ENCODE measurements at regions not wholly inside any gene's neighbourhood (a gene's known extent, or its start where the extent isn't known, plus 50 kb on each side); places are given as distances from the start of the nearest gene placed in this dataset.

DNA sequence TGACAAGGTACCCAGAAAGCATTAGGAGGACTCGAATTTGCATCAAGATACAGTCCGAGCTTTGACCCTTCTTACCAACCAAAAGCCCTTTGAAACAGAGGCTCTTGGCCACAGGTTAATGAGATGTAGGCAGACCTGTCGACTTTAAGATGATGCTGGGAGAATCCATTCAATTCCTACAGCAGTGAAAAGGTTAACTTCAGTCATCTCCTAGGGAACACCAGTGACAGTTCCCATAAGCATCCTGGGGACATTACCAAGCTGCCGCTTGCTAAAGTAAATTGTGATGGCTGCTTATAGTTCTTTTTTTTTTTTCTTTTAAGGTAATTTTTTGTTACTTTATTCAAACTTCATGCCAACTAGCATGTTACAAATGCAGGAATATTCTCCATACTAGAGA is 379.3 kb downstream of the SOX11 start:
- no peak for DNase-seq

- DNase-seq, result no peak
Observed at GRCh38 chr2:6072276-6072675, 380.1 kb downstream of the SOX11 start.

- DNase-seq, result no peak
Observed at GRCh38 chr2:6072768-6073167, 380.6 kb downstream of the SOX11 start.

DNA sequence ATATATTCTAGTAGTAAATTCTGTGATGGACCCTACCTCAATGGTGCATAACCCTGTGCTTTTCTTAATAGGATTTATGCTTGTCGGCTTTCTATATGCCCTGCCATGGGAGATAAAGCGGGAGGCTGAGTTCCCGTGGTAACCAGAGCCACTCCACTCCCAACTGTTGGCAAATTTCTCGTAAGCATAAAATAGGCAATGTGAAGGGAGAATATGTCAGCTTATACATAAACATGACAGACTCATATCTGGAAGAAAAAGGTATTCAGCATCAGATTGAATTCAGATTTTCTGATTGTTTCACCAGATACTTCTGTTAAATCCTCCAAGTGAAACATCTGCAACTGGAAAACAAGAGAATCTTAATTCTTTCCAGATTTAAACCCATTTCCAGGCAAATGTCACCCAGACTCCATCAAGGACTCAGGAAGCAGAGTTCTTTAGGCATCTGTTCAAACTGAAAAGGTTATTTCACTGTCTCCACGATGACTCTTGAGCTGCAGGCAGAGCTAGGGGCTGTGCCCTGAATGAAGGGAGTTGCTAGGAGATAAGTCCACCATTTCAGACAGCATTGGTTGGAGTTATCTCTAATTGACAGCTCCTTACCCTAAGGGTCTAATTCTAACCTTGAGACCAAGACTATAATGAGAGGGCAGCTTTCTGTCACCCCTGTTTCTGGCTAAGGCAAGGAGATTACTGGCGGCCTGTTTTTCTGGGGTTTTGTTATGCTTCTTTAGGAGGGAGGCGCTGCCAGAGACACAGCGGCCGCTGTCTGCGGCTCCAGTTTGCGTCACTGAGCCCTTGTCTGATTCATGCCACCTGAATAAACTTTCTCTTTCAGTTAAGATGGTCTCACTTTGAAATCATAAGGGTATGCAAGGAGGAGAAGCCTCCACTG is 381.3 kb downstream of the SOX11 start:
- DNase-seq, result peak; percentile 23

- DNase-seq, result no peak
Observed at GRCh38 chr2:6074089-6074643, 382.0 kb downstream of the SOX11 start.

DNA sequence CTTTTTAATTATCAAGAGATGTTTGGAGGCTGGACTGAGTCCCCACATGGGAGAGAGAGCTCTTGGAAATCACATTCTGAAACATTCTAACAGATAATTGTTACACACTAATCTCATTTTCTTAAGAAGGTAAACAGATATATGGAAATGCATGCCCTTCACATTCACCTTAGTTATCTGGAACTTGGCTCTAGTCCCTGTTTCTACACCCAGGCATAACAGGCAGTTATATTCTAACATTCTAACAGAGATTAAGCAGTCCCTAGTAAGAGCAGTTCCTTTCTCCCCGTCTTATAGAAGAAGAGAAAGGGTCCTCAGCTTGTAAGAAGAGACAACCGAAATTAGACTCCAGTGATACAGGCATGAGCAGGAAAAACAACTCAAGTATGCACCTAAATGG is 385.4 kb downstream of the SOX11 start:
- DNase-seq, result no peak

DNA sequence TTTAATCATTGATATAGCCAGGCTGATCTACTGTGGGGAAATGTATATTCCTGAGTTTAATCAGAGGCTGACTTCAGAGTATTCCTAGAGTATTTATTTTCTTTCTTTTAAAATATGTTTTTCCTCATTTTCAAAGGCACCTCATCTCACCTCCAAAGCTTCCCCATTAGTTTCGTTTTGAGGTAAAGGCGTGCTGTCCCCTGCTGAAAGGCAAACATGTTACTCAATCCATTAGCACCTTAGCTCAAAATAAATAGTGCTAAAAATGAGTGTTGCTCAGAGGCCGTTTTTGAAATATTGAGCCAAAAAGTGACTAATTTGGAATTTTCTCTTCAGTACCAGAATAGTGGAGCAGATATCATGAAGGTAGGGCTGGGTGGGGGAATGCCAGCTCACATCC is 386.2 kb downstream of the SOX11 start:
- no peak for DNase-seq

DNA sequence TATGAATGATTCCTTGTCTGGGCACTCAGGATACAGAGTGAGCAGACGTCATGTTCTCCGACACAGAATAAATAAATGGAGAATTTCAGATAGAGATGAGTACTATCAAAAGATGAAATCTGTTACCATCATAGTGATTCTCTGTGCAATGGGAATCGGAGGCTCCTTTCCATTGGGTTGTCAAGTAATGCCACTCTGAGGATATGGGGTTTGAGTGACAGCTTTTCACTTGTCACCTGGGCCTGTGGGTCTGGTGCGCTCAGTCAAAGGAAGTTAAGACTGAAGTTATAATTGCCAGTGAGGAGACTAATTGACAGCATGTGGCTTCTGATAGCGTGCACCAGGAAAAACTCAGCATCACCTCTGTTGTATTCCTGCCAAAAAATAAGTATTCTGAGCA is 387.2 kb downstream of the SOX11 start:
- DNase-seq, result no peak

DNA sequence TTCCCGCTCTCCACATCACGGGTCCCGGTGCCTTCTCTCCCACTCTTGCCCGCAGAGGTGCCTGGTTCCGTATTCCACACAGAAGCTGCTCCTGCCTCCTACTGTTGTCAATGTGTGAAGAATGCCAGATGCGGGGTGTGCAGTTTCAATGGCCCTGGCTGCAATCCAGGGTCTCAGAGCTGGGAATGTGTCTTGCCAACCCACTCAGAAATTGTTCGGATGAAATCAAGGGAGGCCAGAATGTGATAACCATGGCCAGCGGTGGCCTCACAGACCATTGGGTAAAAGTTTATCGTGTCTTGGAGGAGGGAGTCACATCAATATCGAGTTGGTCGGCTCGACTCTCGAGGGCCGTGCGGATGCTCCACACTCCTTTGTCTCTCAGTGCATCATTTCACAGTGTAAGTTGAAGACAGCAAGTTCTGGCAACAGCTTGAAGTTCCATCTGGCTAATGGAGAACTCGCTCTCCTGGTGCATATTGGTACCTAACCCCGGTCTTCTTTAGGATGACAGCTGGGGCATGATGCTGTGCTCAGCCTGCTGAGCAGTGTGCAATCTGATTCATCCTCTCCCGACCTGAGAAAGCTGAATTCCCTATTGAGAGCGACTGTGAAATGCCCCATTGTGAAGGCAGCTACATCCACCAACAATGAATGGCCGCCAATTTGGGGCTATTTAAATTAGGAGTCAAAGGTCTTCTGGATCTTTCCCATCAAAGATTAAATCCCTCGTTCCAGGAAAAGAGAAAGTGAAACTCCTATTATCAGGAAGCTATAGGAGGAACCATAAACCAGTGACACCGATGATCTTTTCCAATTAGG is 389.0 kb downstream of the SOX11 start:
- DNase-seq, result no peak

GRCh38 chr2:6081955-6082624 is 389.9 kb downstream of the SOX11 start:
- no peak for DNase-seq

- DNase-seq, result no peak
Observed at GRCh38 chr2:6082625-6083018, 390.4 kb downstream of the SOX11 start.

DNA sequence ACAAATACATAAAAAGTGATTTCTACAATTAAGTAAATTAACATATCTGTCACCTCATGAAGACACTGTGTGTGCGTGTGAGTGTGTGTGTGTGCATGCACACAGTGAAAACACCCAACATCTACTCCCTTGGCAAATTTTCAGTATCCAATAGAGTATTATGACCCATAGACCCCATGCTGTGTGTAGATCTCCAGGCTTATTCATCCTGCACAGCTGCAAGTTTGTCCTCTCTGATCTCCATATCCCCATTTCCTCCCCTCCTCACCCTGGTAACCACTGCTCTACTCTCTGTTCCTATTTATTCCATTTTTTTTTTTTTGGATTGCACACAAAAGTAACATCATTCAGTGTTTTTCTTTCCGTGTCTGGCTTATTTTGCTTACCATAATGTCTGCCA is 391.0 kb downstream of the SOX11 start:
- DNase-seq, result no peak

GRCh38 chr2:6089474-6089873 is 397.3 kb downstream of the SOX11 start:
- no peak for DNase-seq

DNA sequence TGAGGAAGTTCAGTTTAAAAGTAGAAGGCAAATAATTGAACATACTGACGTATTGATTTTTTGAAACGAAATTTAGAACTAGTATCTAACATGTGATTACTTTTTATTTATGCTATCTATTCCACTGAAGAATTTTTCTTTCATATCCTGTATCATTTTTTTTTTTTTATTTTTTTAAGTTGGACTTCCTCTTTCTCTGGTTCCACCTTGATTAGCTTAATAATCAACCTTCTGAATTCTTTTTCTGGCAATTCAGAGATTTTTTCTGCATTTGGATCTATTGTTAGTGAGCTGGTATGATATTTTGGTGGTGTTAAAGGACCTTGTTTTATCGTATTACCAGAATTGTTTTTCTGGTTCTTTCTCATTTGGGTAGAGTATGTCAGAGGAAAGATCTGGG is 411.2 kb downstream of the SOX11 start:
- no peak for DNase-seq

- no peak for DNase-seq
Observed at GRCh38 chr2:6103949-6104348, 411.8 kb downstream of the SOX11 start.

DNA sequence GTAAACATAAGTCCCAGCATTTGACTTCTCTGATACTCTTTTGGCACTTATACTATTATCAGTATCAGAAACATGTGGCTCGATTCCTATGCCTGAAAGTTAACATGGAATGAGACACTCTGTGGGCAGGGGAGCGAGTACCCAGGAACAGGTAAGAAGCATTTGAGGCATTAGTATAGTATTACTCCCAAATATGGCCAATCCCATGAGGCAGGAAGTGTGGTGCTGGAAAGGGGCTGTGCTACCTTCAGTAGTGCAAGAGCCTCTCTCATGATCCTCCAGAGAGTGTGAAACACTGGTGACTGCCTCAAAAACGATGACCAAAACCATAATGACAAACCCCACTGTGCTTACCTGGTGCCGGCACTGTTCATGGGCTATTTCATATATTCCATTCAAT is 415.1 kb downstream of the SOX11 start:
- DNase-seq, result no peak

- no peak for DNase-seq
Observed at GRCh38 chr2:6109831-6110230, 417.6 kb downstream of the SOX11 start.

DNA sequence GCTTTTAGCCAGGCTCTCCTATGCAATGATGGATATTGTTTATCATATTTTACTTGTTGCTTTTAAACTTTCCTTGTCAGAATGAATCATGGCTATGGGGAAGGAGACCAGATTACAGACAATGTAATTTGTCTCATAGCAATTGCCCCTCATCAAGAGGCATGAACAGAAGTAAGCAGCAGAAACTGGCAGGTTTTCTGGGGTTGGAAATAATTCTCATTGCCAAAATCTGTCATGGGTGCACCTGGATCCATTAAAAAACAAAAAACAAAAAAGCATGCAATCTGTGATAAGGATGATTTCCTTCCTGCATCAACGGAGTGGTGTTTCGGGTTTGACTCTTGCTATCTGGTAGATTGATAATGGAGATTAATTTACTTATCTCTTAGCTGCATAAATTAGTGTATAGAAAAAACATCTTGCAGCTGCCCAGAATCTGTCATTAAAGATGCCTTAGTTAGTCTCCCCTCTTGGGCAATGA is 419.6 kb downstream of the SOX11 start:
- DNase-seq, result no peak

- DNase-seq, result no peak
Observed at GRCh38 chr2:6113786-6114185, 421.6 kb downstream of the SOX11 start.

DNA sequence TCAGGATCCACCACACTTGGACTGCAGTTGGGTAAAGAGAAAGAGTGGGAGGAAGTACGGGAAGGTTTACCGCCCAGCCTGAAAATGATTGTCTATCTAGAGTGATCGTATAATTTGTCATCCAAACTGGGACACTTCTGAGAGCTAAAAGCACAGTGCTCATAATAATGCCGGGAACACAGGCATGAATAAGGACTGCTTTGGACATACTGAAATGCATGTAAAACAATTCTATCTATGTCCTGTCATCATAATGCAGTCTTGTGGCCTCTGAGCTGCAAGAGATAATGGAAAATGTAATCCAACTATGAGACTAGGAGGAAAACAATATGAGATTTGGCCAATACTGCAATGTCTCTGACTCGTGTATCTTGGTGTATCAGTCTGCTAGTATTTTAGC is 435.5 kb downstream of the SOX11 start:
- DNase-seq, result no peak

DNA sequence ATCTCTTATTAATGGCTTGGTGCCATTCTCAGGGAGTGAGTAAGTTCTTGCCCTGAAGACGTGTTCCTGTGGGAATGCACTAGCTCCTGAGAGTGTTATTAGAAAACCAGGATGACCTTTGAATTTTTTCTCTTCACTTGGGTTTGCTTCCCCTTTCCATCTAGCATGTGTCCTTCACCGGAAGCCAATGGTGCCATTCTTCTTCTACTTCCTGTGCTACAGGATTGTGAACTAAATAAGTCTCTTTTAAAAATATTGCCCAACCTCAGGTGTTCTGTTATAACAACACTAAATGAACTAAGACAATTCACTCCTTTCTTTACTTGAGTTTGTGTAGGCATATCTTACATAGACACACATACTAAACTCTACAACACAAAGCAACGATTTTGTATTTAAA is 447.0 kb downstream of the SOX11 start:
- no peak for DNase-seq

DNA sequence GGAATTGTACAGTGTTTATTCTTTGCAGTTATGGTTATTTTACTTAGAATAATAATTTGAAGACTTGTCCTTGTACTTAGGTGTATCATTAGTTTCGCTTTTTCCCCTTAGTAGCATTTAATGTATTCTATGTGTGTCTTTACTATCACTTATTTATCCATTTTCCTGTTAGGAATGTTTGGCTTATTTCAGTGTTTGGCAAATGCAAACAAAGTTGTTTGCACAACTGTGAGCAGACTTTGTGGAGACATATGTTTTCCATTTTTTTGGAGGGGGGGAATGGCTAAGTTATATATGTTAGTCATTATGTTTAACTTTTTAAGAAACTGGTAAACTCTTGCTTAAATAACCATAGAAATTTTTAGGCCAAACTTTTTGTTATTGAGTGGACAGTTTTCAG is 447.7 kb downstream of the SOX11 start:
- no peak for DNase-seq

DNA sequence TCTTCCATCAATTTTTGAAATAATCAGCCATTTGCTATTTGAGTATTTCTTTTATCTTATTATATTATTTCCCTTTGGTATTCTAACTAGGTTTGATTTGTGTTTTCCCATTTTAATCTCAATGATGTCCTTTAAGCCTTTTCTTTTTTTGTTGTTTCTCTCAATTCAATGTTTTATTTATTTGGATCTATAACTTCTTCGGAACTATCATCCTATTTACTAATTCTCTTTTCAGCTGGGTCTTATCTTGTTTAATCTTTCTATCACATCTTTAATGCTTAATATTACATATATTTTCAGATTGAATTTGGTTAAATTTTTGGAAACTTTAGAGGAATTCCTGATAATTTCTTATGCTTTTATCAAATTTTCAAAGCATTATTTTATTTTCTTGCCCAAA is 448.3 kb downstream of the SOX11 start:
- no peak for DNase-seq
